Liver (tissue), 8 donors: ENCODE measurements at regions not wholly inside any gene's neighbourhood (a gene's known extent, or its start where the extent isn't known, plus 50 kb on each side); places are given as distances from the start of the nearest gene placed in this dataset.

Source experiments
- DNase-seq: peaks from one replicate; pipeline ENCODE4 v3.0.0-alpha.2; 2017; ENCODE audit warnings: low spot score
- H3K27ac ChIP-seq, 2 donors: one replicate each; pipeline ENCODE4 v1.7.0; 2013; ENCODE audit warnings: inconsistent platforms in 2 of 2, low read length in 2 of 2, control low read depth in 1 of 2, low read depth in 1 of 2, mild to moderate bottlenecking in 1 of 2
- H3K27me3 ChIP-seq, 4 donors: one replicate each; pipeline versions ENCODE4 v1.6.1 to v1.7.0; 2013; ENCODE audit warnings: low read length in 3 of 4, inconsistent platforms in 1 of 4, mild to moderate bottlenecking in 1 of 4, moderate library complexity in 1 of 4; ENCODE audit not compliant: control insufficient read depth in 4 of 4, insufficient read depth in 4 of 4
- H3K36me3 ChIP-seq, 4 donors: one replicate each; pipeline versions ENCODE4 v1.6.1 to v1.7.0; 2013; ENCODE audit warnings: low read length in 3 of 4, mild to moderate bottlenecking in 3 of 4, low read depth in 1 of 4, moderate library complexity in 1 of 4; ENCODE audit not compliant: control insufficient read depth in 4 of 4, insufficient read depth in 3 of 4
- H3K4me1 ChIP-seq, 4 donors: one replicate each; pipeline versions ENCODE4 v1.6.1 to v1.7.0; 2013; ENCODE audit warnings: low read length in 3 of 4, mild to moderate bottlenecking in 3 of 4, moderate library complexity in 1 of 4; ENCODE audit not compliant: control insufficient read depth in 4 of 4, insufficient read depth in 4 of 4
- H3K4me3 ChIP-seq, 3 donors: one replicate each; pipeline versions ENCODE4 v1.6.1 to v1.7.0; 2013; ENCODE audit warnings: low read length in 3 of 3, control low read depth in 1 of 3, low read depth in 1 of 3, mild to moderate bottlenecking in 1 of 3
- H3K9ac ChIP-seq, 2 donors: one replicate each; pipeline ENCODE4 v1.7.0; 2013; ENCODE audit warnings: low read length in 2 of 2, mild to moderate bottlenecking in 2 of 2, moderate library complexity in 2 of 2, control low read depth in 1 of 2, low read depth in 1 of 2
- H3K9me3 ChIP-seq, 4 donors: one replicate each; pipeline versions ENCODE4 v1.6.1 to v1.7.0; 2013; ENCODE audit warnings: low read length in 3 of 4; ENCODE audit not compliant: control insufficient read depth in 4 of 4
- EGR1 ChIP-seq, 2 donors: IDR thresholded peaks; 2 replicates each; pipeline ENCODE4 v1.6.1; 2016 to 2018; ENCODE audit warnings: antibody characterized with exemption in 2 of 2, low read depth in 2 of 2
- FOXA1 ChIP-seq: IDR thresholded peaks from 2 replicates; pipeline ENCODE4 v1.6.1; 2016; ENCODE audit warnings: antibody characterized with exemption
- FOXA2 ChIP-seq: IDR thresholded peaks from 2 replicates; pipeline ENCODE4 v1.6.1; 2016; ENCODE audit warnings: antibody characterized with exemption
- GABPA ChIP-seq, 2 donors: IDR thresholded peaks in 1 of 2; conservative IDR thresholded peaks in 1 of 2; 2 replicates each; pipeline ENCODE4 v1.6.1; 2016; ENCODE audit warnings: antibody characterized with exemption in 2 of 2, mild to moderate bottlenecking in 1 of 2, moderate library complexity in 1 of 2
- HNF4A ChIP-seq, 2 donors: conservative IDR thresholded peaks; 2 replicates each; pipeline ENCODE4 v1.6.1; 2016; ENCODE audit warnings: antibody characterized with exemption in 2 of 2, mild to moderate bottlenecking in 2 of 2
- HNF4G ChIP-seq: IDR thresholded peaks from 2 replicates; pipeline ENCODE4 v1.6.1; 2016; ENCODE audit warnings: antibody characterized with exemption
- JUND ChIP-seq, 2 donors: IDR thresholded peaks; 2 replicates each; pipeline ENCODE4 v1.6.1; 2016; ENCODE audit warnings: antibody characterized with exemption in 2 of 2
- NR2F2 ChIP-seq: IDR thresholded peaks from 2 replicates; pipeline ENCODE4 v1.6.1; 2016; ENCODE audit warnings: antibody characterized with exemption
- RAD21 ChIP-seq, 2 donors: IDR thresholded peaks; 2 replicates each; pipeline ENCODE4 v1.6.1; 2016; ENCODE audit warnings: antibody characterized with exemption in 2 of 2, mild to moderate bottlenecking in 2 of 2
- RXRA ChIP-seq, 2 donors: IDR thresholded peaks; 2 replicates each; pipeline ENCODE4 v1.6.1; 2017 to 2018; ENCODE audit warnings: antibody characterized with exemption in 2 of 2, mild to moderate bottlenecking in 1 of 2
- SP1 ChIP-seq: IDR thresholded peaks from 2 replicates; pipeline ENCODE4 v1.6.1; 2018; ENCODE audit warnings: antibody characterized with exemption, mild to moderate bottlenecking
- TAF1 ChIP-seq: conservative IDR thresholded peaks from 2 replicates; pipeline ENCODE4 v1.6.1; 2016; ENCODE audit warnings: antibody characterized with exemption, mild to moderate bottlenecking
- YY1 ChIP-seq: IDR thresholded peaks from 2 replicates; pipeline ENCODE4 v1.6.1; 2016; ENCODE audit warnings: antibody characterized with exemption, mild to moderate bottlenecking
- WGBS: extraction: QIAGEN DNeasy Blood & Tissue Kit; methylation state at CpG from one replicate; pipeline ENCODE4 v1.1.7; 2013; 5-methylcytosine and 5-hydroxymethylcytosine counted together
- TF ChIP-seq, protein P1 (sequence below): fragments of 150-350 bp; IDR thresholded peaks from 2 replicates; pipeline ENCODE4 v1.5.1; 2017; ENCODE audit warnings: improper control_type of control experiment, low read depth, low read length; ENCODE audit not compliant: missing input control
- TF ChIP-seq, protein P2 (sequence below): IDR thresholded peaks from 2 replicates; pipeline ENCODE4 v1.6.1; 2016; ENCODE audit warnings: antibody characterized with exemption
- TF ChIP-seq, protein P3 (sequence below): IDR thresholded peaks from 2 replicates; pipeline ENCODE4 v1.6.1; 2016; ENCODE audit warnings: antibody characterized with exemption
- TF ChIP-seq, protein P4 (sequence below): IDR thresholded peaks from 2 replicates; pipeline ENCODE4 v1.6.1; 2016; ENCODE audit warnings: antibody characterized with exemption
- TF ChIP-seq, protein P5 (sequence below): IDR thresholded peaks from 2 replicates; pipeline ENCODE4 v1.6.1; 2016; ENCODE audit warnings: antibody characterized with exemption, mild to moderate bottlenecking
- donor health status: healthy.
- donor health status: healthy.
- donor health status: healthy.
- donor health status: healthy.
- donor health status: healthy.

DNA sequence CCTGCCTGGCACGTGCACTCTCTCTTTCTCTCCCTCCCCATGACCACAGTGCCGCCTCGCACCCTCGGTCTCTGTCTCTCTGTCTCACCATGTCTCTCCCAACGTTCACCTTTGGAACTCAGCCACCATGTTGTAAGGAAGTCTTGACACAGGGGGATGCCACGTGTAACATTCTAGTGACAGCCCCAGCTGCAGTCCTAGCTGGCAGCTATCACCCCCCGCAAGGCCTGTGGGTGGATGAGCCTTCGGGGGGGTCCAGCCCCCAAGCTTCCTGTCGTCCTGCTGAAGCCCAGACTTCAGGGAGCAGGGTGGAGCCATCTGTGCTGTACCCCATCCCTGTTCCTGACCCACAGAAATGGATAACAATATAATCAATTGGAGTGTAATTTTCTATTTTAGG, 118.5 kb downstream of the SOX1 start:
- 91% methylated on average over 9 of the region's 9 CpGs for WGBS
- Histone ChIP-seq H3K27ac (no peak overlapping the region), H3K4me3 (no peak overlapping the region), H3K36me3 (no peaks in the 10 kb centered on the region), H3K9ac (no peak overlapping the region), H3K27me3 (no peaks in the 10 kb centered on the region), H3K9me3 (no peaks in the 10 kb centered on the region), H3K4me1 (peaks cover 0 to 4% (median 2%) of the 10 kb centered on the region in 4 donors)
- TF ChIP-seq YY1 (no peak), NR2F2 (no peak), SP1 (no peak), EGR1 (IDR thresholded peaks at IDR 0.05; ENCODE audit: low read depth in 2 of 2) (no peak), HNF4A (conservative IDR thresholded peaks at IDR 0.05) (no peak), JUND (IDR thresholded peaks at IDR 0.05) (no peak), TAF1 (no peak), RXRA (IDR thresholded peaks at IDR 0.05) (no peak), FOXA1 (no peak)
- TF ChIP-seq, protein P1, sequence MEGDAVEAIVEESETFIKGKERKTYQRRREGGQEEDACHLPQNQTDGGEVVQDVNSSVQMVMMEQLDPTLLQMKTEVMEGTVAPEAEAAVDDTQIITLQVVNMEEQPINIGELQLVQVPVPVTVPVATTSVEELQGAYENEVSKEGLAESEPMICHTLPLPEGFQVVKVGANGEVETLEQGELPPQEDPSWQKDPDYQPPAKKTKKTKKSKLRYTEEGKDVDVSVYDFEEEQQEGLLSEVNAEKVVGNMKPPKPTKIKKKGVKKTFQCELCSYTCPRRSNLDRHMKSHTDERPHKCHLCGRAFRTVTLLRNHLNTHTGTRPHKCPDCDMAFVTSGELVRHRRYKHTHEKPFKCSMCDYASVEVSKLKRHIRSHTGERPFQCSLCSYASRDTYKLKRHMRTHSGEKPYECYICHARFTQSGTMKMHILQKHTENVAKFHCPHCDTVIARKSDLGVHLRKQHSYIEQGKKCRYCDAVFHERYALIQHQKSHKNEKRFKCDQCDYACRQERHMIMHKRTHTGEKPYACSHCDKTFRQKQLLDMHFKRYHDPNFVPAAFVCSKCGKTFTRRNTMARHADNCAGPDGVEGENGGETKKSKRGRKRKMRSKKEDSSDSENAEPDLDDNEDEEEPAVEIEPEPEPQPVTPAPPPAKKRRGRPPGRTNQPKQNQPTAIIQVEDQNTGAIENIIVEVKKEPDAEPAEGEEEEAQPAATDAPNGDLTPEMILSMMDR, result no peak
- TF ChIP-seq, protein P2, sequence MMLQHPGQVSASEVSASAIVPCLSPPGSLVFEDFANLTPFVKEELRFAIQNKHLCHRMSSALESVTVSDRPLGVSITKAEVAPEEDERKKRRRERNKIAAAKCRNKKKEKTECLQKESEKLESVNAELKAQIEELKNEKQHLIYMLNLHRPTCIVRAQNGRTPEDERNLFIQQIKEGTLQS, result no peak
- TF ChIP-seq, protein P3, sequence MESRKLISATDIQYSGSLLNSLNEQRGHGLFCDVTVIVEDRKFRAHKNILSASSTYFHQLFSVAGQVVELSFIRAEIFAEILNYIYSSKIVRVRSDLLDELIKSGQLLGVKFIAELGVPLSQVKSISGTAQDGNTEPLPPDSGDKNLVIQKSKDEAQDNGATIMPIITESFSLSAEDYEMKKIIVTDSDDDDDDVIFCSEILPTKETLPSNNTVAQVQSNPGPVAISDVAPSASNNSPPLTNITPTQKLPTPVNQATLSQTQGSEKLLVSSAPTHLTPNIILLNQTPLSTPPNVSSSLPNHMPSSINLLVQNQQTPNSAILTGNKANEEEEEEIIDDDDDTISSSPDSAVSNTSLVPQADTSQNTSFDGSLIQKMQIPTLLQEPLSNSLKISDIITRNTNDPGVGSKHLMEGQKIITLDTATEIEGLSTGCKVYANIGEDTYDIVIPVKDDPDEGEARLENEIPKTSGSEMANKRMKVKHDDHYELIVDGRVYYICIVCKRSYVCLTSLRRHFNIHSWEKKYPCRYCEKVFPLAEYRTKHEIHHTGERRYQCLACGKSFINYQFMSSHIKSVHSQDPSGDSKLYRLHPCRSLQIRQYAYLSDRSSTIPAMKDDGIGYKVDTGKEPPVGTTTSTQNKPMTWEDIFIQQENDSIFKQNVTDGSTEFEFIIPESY, result no peak
- TF ChIP-seq, protein P4, sequence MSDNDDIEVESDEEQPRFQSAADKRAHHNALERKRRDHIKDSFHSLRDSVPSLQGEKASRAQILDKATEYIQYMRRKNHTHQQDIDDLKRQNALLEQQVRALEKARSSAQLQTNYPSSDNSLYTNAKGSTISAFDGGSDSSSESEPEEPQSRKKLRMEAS, result no peak
- no peak for DNase-seq

DNA sequence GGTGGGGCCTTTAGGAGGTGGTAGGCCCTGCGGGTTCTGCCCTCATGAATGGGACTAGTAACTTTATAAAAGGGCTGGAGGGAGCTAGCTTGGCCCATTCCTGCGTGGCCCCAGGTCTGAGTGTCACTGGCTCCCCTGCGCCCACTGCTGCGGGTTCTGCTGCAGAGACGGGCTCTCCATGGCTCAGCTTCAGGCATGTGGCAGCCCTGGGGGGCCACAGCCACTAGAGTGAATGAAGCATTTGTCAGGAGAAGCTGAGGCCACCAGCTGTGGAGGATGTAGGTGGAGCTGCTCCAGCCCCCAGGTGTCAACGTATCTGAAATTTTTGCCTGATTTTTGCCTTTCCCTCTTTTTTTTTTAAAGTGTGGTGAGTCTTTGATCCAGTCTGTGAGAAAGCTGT, 119.1 kb downstream of the SOX1 start:
- H3K9ac ChIP-seq, result no peak overlapping the region
- TF ChIP-seq NR2F2, result no peak
- TF ChIP-seq, protein P2, result no peak
- TF ChIP-seq GABPA (IDR thresholded peaks at IDR 0.05 in 1 of 2, conservative IDR thresholded peaks at IDR 0.05 in 1 of 2), result no peak
- TF ChIP-seq SP1, result no peak
- no peak for TF ChIP-seq FOXA1
- no peak for TF ChIP-seq RAD21 (IDR thresholded peaks at IDR 0.05)
- TF ChIP-seq, protein P4, result no peak
- TF ChIP-seq, protein P5, sequence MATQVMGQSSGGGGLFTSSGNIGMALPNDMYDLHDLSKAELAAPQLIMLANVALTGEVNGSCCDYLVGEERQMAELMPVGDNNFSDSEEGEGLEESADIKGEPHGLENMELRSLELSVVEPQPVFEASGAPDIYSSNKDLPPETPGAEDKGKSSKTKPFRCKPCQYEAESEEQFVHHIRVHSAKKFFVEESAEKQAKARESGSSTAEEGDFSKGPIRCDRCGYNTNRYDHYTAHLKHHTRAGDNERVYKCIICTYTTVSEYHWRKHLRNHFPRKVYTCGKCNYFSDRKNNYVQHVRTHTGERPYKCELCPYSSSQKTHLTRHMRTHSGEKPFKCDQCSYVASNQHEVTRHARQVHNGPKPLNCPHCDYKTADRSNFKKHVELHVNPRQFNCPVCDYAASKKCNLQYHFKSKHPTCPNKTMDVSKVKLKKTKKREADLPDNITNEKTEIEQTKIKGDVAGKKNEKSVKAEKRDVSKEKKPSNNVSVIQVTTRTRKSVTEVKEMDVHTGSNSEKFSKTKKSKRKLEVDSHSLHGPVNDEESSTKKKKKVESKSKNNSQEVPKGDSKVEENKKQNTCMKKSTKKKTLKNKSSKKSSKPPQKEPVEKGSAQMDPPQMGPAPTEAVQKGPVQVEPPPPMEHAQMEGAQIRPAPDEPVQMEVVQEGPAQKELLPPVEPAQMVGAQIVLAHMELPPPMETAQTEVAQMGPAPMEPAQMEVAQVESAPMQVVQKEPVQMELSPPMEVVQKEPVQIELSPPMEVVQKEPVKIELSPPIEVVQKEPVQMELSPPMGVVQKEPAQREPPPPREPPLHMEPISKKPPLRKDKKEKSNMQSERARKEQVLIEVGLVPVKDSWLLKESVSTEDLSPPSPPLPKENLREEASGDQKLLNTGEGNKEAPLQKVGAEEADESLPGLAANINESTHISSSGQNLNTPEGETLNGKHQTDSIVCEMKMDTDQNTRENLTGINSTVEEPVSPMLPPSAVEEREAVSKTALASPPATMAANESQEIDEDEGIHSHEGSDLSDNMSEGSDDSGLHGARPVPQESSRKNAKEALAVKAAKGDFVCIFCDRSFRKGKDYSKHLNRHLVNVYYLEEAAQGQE, result no peak
- TF ChIP-seq, protein P3, result no peak
- TF ChIP-seq YY1, result no peak
- no peak for TF ChIP-seq EGR1 (IDR thresholded peaks at IDR 0.05; ENCODE audit: low read depth in 2 of 2)
- TF ChIP-seq HNF4G, result no peak
- TF ChIP-seq TAF1, result no peak
- no peak for TF ChIP-seq HNF4A (conservative IDR thresholded peaks at IDR 0.05)
- no peak for TF ChIP-seq FOXA2
- H3K36me3 ChIP-seq, result no peaks in the 10 kb centered on the region
- no peaks in the 10 kb centered on the region for H3K9me3 ChIP-seq
- no peak for DNase-seq
- no peak overlapping the region for H3K27ac ChIP-seq
- H3K4me1 ChIP-seq, result peaks cover 0 to 4% (median 2%) of the 10 kb centered on the region in 4 donors
- H3K4me3 ChIP-seq, result no peak overlapping the region
- WGBS, result 91% methylated on average over 6 of the region's 6 CpGs
- H3K27me3 ChIP-seq, result no peaks in the 10 kb centered on the region
